ENCODE measurements at regions not wholly inside any gene's neighbourhood (a gene's known extent, or its start where the extent isn't known, plus 50 kb on each side); places are given as distances from the start of the nearest gene placed in this dataset.

GRCh38 chr12:22919883-22920282, 294.9 kb downstream of the ETNK1 start:
- in situ Hi-C loops (cut with MboI; ENCODE audit: low sequenced_read_pairs in 4 of 4): no loop called here
- no peak for TF ChIP-seq POLR2A (IDR thresholded peaks at IDR 0.05)
- TF ChIP-seq, protein P1, sequence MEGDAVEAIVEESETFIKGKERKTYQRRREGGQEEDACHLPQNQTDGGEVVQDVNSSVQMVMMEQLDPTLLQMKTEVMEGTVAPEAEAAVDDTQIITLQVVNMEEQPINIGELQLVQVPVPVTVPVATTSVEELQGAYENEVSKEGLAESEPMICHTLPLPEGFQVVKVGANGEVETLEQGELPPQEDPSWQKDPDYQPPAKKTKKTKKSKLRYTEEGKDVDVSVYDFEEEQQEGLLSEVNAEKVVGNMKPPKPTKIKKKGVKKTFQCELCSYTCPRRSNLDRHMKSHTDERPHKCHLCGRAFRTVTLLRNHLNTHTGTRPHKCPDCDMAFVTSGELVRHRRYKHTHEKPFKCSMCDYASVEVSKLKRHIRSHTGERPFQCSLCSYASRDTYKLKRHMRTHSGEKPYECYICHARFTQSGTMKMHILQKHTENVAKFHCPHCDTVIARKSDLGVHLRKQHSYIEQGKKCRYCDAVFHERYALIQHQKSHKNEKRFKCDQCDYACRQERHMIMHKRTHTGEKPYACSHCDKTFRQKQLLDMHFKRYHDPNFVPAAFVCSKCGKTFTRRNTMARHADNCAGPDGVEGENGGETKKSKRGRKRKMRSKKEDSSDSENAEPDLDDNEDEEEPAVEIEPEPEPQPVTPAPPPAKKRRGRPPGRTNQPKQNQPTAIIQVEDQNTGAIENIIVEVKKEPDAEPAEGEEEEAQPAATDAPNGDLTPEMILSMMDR (IDR thresholded peaks at IDR 0.05 in 4 of 5, conservative IDR thresholded peaks at IDR 0.05 in 1 of 5): no peak
- ATAC-seq (no peak), DNase-seq (no peak)
- no peaks in the 10 kb centered on the region for H3K4me1 ChIP-seq
- intact Hi-C loops (cut with DNase I; ENCODE audit: low total_unique reads): no loop called here
- no peaks in the 10 kb centered on the region for H3K36me3 ChIP-seq
- H3K27ac ChIP-seq: no peak overlapping the region
- H3K4me3 ChIP-seq: no peak overlapping the region
- no peaks in the 10 kb centered on the region for H3K27me3 ChIP-seq
- H3K9me3 ChIP-seq: no peaks in the 10 kb centered on the region

DNA sequence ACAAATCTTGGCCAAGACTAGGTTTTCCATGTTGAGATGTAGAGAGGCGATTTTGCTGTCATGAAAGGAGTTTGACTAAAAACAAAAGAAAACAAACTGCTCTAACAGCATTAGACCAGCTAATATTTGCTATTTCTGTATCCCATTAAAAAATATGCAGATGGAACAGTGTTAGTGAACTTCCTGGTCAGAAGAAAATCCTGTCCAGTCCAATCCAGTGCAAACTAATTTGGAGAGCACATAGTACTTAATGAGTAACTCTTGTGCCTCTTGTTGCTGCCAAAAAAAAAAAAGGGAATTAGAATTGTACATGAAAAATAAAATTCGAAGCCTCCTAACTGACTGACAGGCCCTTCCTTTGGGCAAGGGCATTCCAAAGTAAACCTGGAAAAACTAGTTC, 298.8 kb downstream of the ETNK1 start:
- H3K27ac ChIP-seq: no peak overlapping the region
- DNase-seq: no peak
- in situ Hi-C loops (cut with MboI; ENCODE audit: low sequenced_read_pairs in 4 of 4) (no loop called here), intact Hi-C loops (cut with DNase I; ENCODE audit: low total_unique reads) (no loop called here)
- no peaks in the 10 kb centered on the region for H3K9me3 ChIP-seq
- TF ChIP-seq POLR2A (IDR thresholded peaks at IDR 0.05): no peak
- TF ChIP-seq, protein P1 (IDR thresholded peaks at IDR 0.05 in 4 of 5, conservative IDR thresholded peaks at IDR 0.05 in 1 of 5): no peak
- no peaks in the 10 kb centered on the region for H3K27me3 ChIP-seq
- no peaks in the 10 kb centered on the region for H3K4me1 ChIP-seq
- H3K4me3 ChIP-seq: no peak overlapping the region
- no peaks in the 10 kb centered on the region for H3K36me3 ChIP-seq
- ATAC-seq: no peak

DNA sequence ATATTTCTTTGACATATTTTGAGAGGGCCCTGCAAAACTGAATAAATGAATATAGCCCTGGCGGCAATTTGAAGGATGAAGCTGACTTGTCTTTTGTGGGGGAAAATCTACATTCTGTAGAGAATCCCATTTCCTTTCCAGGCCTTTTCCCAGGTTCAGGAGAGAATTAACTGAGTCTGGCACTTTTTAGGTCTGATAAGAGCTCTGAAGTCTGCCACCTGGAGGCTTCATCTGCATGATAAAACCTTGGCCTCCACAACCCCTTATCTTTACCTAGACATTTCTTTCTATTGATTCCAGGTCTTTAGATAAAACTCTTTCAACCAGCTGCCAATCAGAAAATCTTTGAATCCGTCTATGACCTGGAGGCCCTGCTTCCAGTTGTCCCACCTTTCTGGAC, 299.4 kb downstream of the ETNK1 start:
- Histone ChIP-seq H3K9me3 (no peaks in the 10 kb centered on the region), H3K36me3 (no peaks in the 10 kb centered on the region), H3K27me3 (no peaks in the 10 kb centered on the region), H3K27ac (no peak overlapping the region), H3K4me1 (no peaks in the 10 kb centered on the region), H3K4me3 (no peak overlapping the region)
- no peak for TF ChIP-seq POLR2A (IDR thresholded peaks at IDR 0.05)
- TF ChIP-seq, protein P1 (IDR thresholded peaks at IDR 0.05 in 4 of 5, conservative IDR thresholded peaks at IDR 0.05 in 1 of 5): no peak
- no peak for ATAC-seq
- in situ Hi-C loops (cut with MboI; ENCODE audit: low sequenced_read_pairs in 4 of 4) (no loop called here), intact Hi-C loops (cut with DNase I; ENCODE audit: low total_unique reads) (no loop called here)
- no peak for DNase-seq

GRCh38 chr12:22925623-22926022, 300.7 kb downstream of the ETNK1 start:
- Histone ChIP-seq H3K27ac (no peak overlapping the region), H3K27me3 (no peaks in the 10 kb centered on the region)
- in situ Hi-C loops (cut with MboI; ENCODE audit: low sequenced_read_pairs in 4 of 4): no loop called here

GRCh38 chr12:22932431-22932830, 307.5 kb downstream of the ETNK1 start:
- no peaks in the 10 kb centered on the region for H3K9me3 ChIP-seq
- DNase-seq: no peak
- no peak overlapping the region for H3K27ac ChIP-seq
- no peaks in the 10 kb centered on the region for H3K27me3 ChIP-seq
- H3K36me3 ChIP-seq: no peaks in the 10 kb centered on the region
- no peak for ATAC-seq
- in situ Hi-C loops (cut with MboI; ENCODE audit: low sequenced_read_pairs in 4 of 4) (no loop called here), intact Hi-C loops (cut with DNase I; ENCODE audit: low total_unique reads) (no loop called here)
- no peak overlapping the region for H3K4me3 ChIP-seq
- no peaks in the 10 kb centered on the region for H3K4me1 ChIP-seq
- TF ChIP-seq POLR2A (IDR thresholded peaks at IDR 0.05): no peak
- TF ChIP-seq, protein P1 (IDR thresholded peaks at IDR 0.05 in 4 of 5, conservative IDR thresholded peaks at IDR 0.05 in 1 of 5): no peak

More at GRCh38 chr12:22925623-22926022, 300.7 kb downstream of the ETNK1 start:
- DNase-seq (no peak), ATAC-seq (no peak)
- no peaks in the 10 kb centered on the region for H3K9me3 ChIP-seq
- no peaks in the 10 kb centered on the region for H3K36me3 ChIP-seq
- no peak for TF ChIP-seq POLR2A (IDR thresholded peaks at IDR 0.05)
- TF ChIP-seq, protein P1 (IDR thresholded peaks at IDR 0.05 in 4 of 5, conservative IDR thresholded peaks at IDR 0.05 in 1 of 5): no peak
- H3K4me3 ChIP-seq: no peak overlapping the region
- no peaks in the 10 kb centered on the region for H3K4me1 ChIP-seq
- intact Hi-C loops (cut with DNase I; ENCODE audit: low total_unique reads): no loop called here

All from gastrocnemius medialis (tissue), 4 donors.